Mucosa of stomach (tissue), 1 donor: ENCODE measurements at regions not wholly inside any gene's neighbourhood (a gene's known extent, or its start where the extent isn't known, plus 50 kb on each side); places are given as distances from the start of the nearest gene placed in this dataset.

ENCODE experiments used
- H3K27me3 ChIP-seq: one replicate; pipeline ENCODE4 v1.7.0; 2013; ENCODE audit warnings: mild to moderate bottlenecking, low read length; ENCODE audit not compliant: control insufficient read depth, insufficient read depth
- H3K36me3 ChIP-seq: one replicate; pipeline ENCODE4 v1.7.0; 2013; ENCODE audit warnings: low read length; ENCODE audit not compliant: control insufficient read depth, insufficient read depth
- H3K4me1 ChIP-seq: one replicate; pipeline ENCODE4 v1.7.0; 2013; ENCODE audit warnings: mild to moderate bottlenecking, low read length; ENCODE audit not compliant: control insufficient read depth, insufficient read depth
- H3K4me3 ChIP-seq: one replicate; pipeline ENCODE4 v1.7.0; 2013; ENCODE audit warnings: low read length
- H3K9ac ChIP-seq: one replicate; pipeline ENCODE4 v1.7.0; 2013; ENCODE audit warnings: mild to moderate bottlenecking, low read length, moderate library complexity
- H3K9me3 ChIP-seq: one replicate; pipeline ENCODE4 v1.7.0; 2013; ENCODE audit warnings: mild to moderate bottlenecking, low read length, moderate library complexity; ENCODE audit not compliant: control insufficient read depth
- donor health status: Pancreatic carcinoma.

- Histone ChIP-seq H3K4me3 (no peak overlapping the region), H3K4me1 (no peaks in the 10 kb centered on the region), H3K27me3 (no peaks in the 10 kb centered on the region), H3K36me3 (no peaks in the 10 kb centered on the region), H3K9ac (no peak overlapping the region), H3K9me3 (no peaks in the 10 kb centered on the region)
These were observed 803.8 kb downstream of the ADGRL2 start for GRCh38 chr1:82604524-82604923.

GRCh38 chr1:82600314-82600713, 799.6 kb downstream of the ADGRL2 start:
- no peaks in the 10 kb centered on the region for H3K9me3 ChIP-seq
- no peak overlapping the region for H3K9ac ChIP-seq
- H3K27me3 ChIP-seq, result no peaks in the 10 kb centered on the region
- no peaks in the 10 kb centered on the region for H3K36me3 ChIP-seq
- H3K4me3 ChIP-seq, result no peak overlapping the region
- no peaks in the 10 kb centered on the region for H3K4me1 ChIP-seq

GRCh38 chr1:82598812-82599211, 798.1 kb downstream of the ADGRL2 start:
- no peaks in the 10 kb centered on the region for H3K4me1 ChIP-seq
- no peaks in the 10 kb centered on the region for H3K36me3 ChIP-seq
- H3K9me3 ChIP-seq, result no peaks in the 10 kb centered on the region
- H3K27me3 ChIP-seq, result no peaks in the 10 kb centered on the region
- no peak overlapping the region for H3K4me3 ChIP-seq
- H3K9ac ChIP-seq, result no peak overlapping the region

GRCh38 chr1:82598337-82598736, 797.6 kb downstream of the ADGRL2 start:
- Histone ChIP-seq H3K9ac (no peak overlapping the region), H3K4me3 (no peak overlapping the region), H3K27me3 (no peaks in the 10 kb centered on the region), H3K36me3 (no peaks in the 10 kb centered on the region), H3K9me3 (no peaks in the 10 kb centered on the region), H3K4me1 (no peaks in the 10 kb centered on the region)

- Histone ChIP-seq H3K4me3 (no peak overlapping the region), H3K27me3 (no peaks in the 10 kb centered on the region), H3K9ac (no peak overlapping the region)
These were observed 796.9 kb downstream of the ADGRL2 start for GRCh38 chr1:82597649-82598048.

GRCh38 chr1:82597141-82597540, 796.4 kb downstream of the ADGRL2 start:
- Histone ChIP-seq H3K9me3 (no peaks in the 10 kb centered on the region), H3K4me3 (no peak overlapping the region), H3K27me3 (no peaks in the 10 kb centered on the region), H3K9ac (no peak overlapping the region), H3K4me1 (no peaks in the 10 kb centered on the region), H3K36me3 (no peaks in the 10 kb centered on the region)

More at GRCh38 chr1:82597649-82598048, 796.9 kb downstream of the ADGRL2 start:
- Histone ChIP-seq H3K9me3 (no peaks in the 10 kb centered on the region), H3K4me1 (no peaks in the 10 kb centered on the region), H3K36me3 (no peaks in the 10 kb centered on the region)

GRCh38 chr1:82593561-82593960, 792.8 kb downstream of the ADGRL2 start:
- no peaks in the 10 kb centered on the region for H3K9me3 ChIP-seq
- H3K27me3 ChIP-seq, result no peaks in the 10 kb centered on the region
- H3K4me3 ChIP-seq, result no peak overlapping the region
- no peaks in the 10 kb centered on the region for H3K4me1 ChIP-seq
- H3K36me3 ChIP-seq, result no peaks in the 10 kb centered on the region
- H3K9ac ChIP-seq, result no peak overlapping the region

- Histone ChIP-seq H3K27me3 (no peaks in the 10 kb centered on the region), H3K9ac (no peak overlapping the region), H3K4me1 (no peaks in the 10 kb centered on the region), H3K9me3 (no peaks in the 10 kb centered on the region), H3K4me3 (no peak overlapping the region), H3K36me3 (no peaks in the 10 kb centered on the region)
These were observed 788.9 kb downstream of the ADGRL2 start for GRCh38 chr1:82589588-82589987.

- Histone ChIP-seq H3K9me3 (no peaks in the 10 kb centered on the region), H3K27me3 (no peaks in the 10 kb centered on the region), H3K9ac (no peak overlapping the region), H3K4me3 (no peak overlapping the region), H3K36me3 (no peaks in the 10 kb centered on the region), H3K4me1 (no peaks in the 10 kb centered on the region)
These were observed 786.6 kb downstream of the ADGRL2 start for GRCh38 chr1:82587371-82587770.

GRCh38 chr1:82586473-82586872, 785.7 kb downstream of the ADGRL2 start:
- Histone ChIP-seq H3K9ac (no peak overlapping the region), H3K4me1 (no peaks in the 10 kb centered on the region), H3K36me3 (no peaks in the 10 kb centered on the region), H3K4me3 (no peak overlapping the region), H3K9me3 (no peaks in the 10 kb centered on the region), H3K27me3 (no peaks in the 10 kb centered on the region)

- Histone ChIP-seq H3K9ac (no peak overlapping the region), H3K36me3 (no peaks in the 10 kb centered on the region), H3K27me3 (no peaks in the 10 kb centered on the region), H3K4me1 (no peaks in the 10 kb centered on the region), H3K9me3 (no peaks in the 10 kb centered on the region), H3K4me3 (no peak overlapping the region)
These were observed 781.6 kb downstream of the ADGRL2 start for GRCh38 chr1:82582347-82582746.

- H3K9me3 ChIP-seq, result no peaks in the 10 kb centered on the region
- no peaks in the 10 kb centered on the region for H3K27me3 ChIP-seq
- H3K9ac ChIP-seq, result no peak overlapping the region
- no peak overlapping the region for H3K4me3 ChIP-seq
- H3K4me1 ChIP-seq, result no peaks in the 10 kb centered on the region
- no peaks in the 10 kb centered on the region for H3K36me3 ChIP-seq
These were observed 777.5 kb downstream of the ADGRL2 start for GRCh38 chr1:82578086-82578726.

GRCh38 chr1:82567348-82567747, 766.6 kb downstream of the ADGRL2 start:
- H3K27me3 ChIP-seq, result no peaks in the 10 kb centered on the region
- H3K36me3 ChIP-seq, result no peaks in the 10 kb centered on the region
- H3K9ac ChIP-seq, result no peak overlapping the region
- no peaks in the 10 kb centered on the region for H3K9me3 ChIP-seq
- H3K4me1 ChIP-seq, result no peaks in the 10 kb centered on the region
- no peak overlapping the region for H3K4me3 ChIP-seq
